Astrocyte of the cerebellum (primary cell): ENCODE measurements at regions not wholly inside any gene's neighbourhood (a gene's known extent, or its start where the extent isn't known, plus 50 kb on each side); places are given as distances from the start of the nearest gene placed in this dataset.

ENCODE experiments used
- DNase-seq: peaks from one replicate; pipeline ENCODE4 v3.0.0-alpha.2; 2011; ENCODE audit warnings: low read depth
- H3K4me3 ChIP-seq: 2 replicates; pipeline ENCODE4 v1.5.1; 2011; ENCODE audit warnings: mild to moderate bottlenecking, low read depth, low read length, moderate library complexity
- in situ Hi-C: cut with HindIII; loops from 2 replicates; pipeline ENCODE4 v1.10.0; 2017; ENCODE audit warnings: low sequenced_read_pairs
- TF ChIP-seq, protein P1 (sequence below): IDR thresholded peaks from 2 replicates; pipeline ENCODE4 v1.5.1; 2012; ENCODE audit warnings: low read length, low read depth, moderate library complexity, mild to moderate bottlenecking; ENCODE audit errors: missing control alignments

DNA sequence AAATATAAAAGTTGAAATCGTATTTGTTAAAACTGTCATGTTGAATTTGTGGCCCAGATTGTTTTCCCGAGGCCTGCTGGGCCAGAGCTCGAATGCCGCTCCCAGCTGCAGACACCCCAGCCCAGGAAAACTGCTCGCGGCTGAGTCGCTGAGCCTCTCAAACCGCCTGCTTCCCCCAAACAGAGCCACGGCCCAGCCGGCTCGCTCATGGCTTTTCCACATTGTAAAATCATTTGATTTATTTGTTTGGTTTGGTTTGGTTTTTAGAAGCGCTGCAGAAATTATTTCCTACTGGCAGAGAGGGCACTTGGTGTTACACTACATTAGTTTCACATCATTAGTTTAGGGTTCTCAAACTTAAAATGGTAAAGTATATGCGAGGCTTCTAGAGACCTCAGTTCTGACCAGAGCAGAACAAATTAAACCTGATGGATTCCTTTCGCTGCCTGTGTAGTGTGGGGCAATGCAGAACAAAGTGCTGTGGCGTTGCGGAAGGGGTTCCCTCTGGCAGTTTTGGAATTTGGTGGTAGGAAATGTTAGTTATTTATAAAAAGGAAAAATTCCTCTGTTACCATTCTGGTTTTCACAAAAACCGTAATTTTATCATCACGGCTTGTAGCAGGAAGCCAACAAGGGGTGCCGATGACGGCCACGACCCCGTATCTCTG lies 156.5 kb upstream of the PITX1 start:
- DNase-seq, result no peak
- TF ChIP-seq, protein P1, sequence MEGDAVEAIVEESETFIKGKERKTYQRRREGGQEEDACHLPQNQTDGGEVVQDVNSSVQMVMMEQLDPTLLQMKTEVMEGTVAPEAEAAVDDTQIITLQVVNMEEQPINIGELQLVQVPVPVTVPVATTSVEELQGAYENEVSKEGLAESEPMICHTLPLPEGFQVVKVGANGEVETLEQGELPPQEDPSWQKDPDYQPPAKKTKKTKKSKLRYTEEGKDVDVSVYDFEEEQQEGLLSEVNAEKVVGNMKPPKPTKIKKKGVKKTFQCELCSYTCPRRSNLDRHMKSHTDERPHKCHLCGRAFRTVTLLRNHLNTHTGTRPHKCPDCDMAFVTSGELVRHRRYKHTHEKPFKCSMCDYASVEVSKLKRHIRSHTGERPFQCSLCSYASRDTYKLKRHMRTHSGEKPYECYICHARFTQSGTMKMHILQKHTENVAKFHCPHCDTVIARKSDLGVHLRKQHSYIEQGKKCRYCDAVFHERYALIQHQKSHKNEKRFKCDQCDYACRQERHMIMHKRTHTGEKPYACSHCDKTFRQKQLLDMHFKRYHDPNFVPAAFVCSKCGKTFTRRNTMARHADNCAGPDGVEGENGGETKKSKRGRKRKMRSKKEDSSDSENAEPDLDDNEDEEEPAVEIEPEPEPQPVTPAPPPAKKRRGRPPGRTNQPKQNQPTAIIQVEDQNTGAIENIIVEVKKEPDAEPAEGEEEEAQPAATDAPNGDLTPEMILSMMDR, result no peak
- peak overlapping the region; percentile 34 for H3K4me3 ChIP-seq
- in situ Hi-C loops, result no loop called here

DNA sequence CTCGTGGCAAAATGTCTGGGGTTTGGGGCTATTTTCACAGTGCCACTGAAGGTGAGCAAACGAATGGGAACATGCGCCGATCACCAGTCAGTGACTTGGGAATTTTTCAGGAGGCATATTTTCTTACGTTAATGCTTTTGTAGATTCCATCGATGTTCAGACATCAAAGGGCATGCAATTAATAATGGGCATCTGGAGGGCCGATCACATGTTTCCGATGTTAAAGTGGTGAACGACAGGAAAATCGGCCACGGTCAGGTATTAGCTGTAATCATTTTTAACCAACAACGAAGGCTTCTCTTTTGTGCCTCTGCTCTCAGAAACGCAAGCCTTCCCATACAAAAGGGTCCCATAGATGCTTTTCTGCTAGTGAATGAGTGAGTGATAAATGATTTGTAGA lies 155.0 kb upstream of the PITX1 start:
- no peak overlapping the region for H3K4me3 ChIP-seq
- in situ Hi-C loops, result no loop called here
- TF ChIP-seq, protein P1, result no peak
- no peak for DNase-seq

DNA sequence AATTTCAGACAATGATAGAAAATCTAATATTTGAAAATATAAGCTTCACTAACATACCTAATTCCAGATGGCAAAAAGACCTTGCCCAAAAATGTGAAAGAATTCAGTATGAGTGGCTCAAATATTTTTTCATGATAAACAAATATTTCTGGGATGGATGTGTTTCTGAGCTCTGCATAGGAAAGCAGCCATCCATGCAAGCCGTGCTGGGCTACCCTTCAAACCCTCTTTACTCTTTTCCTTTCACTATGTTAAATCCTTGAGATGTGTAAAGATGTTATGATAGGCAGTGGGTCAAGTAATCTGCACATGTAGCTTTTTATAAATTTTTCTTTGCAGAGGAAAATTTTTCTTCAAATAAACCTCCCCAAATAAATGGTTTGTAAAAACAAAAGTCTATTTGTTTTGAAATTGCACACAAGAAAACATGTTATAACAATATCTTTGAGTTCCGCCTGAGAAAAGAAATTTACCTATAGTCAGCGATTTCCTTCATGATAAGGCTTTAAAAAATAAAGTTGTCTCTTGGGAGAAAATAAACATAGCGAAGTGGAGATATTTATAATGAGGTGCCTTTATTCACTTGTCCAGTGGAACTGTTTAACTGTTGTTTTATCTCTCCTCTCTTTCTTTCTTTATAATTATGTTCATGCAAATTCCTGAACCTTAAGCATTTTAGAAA lies 154.3 kb upstream of the PITX1 start:
- in situ Hi-C loops, result no loop called here
- TF ChIP-seq, protein P1, result no peak
- DNase-seq, result no peak
- H3K4me3 ChIP-seq, result no peak overlapping the region

DNA sequence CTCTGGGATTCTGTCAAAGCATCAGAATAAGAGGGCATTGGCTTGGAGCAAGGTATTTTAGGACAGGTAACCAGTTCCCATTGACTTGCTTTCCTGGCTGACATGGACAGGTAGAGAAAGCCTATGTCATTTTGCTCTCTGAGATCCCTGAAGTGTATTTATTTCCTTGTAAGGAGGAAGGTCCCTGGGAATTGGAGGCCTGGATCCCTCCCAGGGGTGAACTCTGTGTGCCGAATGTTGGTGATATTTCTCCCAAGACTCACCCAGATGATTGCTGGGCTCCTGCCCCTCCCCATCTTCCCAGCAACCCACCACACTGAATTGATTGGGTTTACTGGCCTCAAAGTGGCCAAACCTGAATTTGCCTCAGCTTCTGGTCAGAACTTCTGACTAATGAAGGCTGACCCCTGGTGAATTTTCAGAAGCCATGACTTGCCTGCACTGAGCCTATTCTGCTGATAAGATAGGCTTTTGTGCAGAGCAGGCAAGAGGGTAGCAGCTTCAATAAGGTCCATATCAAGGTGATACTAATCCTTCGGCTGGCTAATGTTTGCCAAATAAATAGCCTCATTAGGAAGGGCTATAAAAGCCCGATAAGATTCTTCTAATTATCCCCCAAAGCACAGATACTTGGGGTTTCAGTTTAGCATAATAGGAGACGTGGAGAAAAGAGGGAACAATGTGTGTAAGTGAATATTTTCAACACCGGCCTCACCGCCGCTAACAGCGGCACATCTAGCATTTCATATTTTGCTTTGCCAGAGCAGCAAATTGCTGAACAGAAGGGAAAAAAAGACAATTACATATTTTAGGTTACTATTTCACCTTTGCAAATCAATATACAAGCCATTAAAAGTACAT lies 152.9 kb upstream of the PITX1 start:
- DNase-seq, result no peak
- no peak overlapping the region for H3K4me3 ChIP-seq
- in situ Hi-C loops, result no loop called here
- TF ChIP-seq, protein P1, result no peak

DNA sequence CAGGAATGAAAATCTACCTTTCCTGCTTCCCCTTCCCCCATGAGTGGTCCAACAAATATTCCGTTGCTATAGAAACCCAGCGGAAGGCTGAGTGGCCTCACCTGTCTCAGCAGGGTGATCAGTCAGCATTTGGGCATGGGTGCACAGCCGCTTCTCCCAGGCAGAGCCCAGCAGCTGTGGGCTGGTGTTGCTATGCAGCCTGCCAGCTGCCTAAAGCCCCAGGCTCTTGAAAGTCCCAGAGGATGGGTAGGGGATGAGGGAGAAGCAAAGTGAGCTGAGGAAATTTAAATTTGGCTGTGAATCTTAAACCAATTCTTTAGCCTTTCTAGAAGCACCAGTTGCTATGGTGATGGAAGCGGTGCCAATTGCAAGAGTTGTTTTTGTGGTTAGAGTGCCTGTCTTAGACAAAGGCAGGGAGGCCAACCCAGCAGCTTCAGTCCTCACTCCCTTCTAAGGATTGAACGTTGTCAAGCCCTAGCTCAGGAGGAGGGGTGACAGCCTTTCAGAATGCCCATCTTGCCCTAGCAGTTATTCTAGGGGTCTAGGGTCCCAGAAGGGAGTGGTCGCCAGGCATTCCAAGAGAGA lies 151.5 kb upstream of the PITX1 start:
- in situ Hi-C loops, result no loop called here
- TF ChIP-seq, protein P1, result no peak
- no peak overlapping the region for H3K4me3 ChIP-seq
- peak; percentile 85 for DNase-seq

DNA sequence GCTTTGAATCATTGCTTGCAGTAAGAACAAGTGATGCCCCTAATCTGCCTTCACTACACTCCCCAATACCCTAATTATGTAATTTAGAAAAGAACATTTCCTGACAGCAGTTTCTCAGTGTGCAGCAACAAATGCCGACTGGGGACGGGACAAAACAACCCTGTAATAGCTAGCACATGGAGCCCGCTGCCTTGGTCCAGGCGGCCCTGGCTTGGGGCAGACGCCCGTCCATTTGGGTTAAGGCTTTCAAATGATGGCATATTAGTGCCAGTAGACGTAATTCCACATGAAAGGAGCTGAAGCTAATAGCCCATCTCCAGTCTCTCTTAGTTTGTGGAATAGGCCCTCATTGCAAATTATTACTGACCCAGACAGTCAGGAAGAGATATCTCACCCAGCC lies 150.6 kb upstream of the PITX1 start:
- TF ChIP-seq, protein P1, result no peak
- in situ Hi-C loops, result no loop called here
- no peak overlapping the region for H3K4me3 ChIP-seq
- DNase-seq, result no peak
